Thoracic aorta (tissue), 2 donors: ENCODE measurements at regions not wholly inside any gene's neighbourhood (a gene's known extent, or its start where the extent isn't known, plus 50 kb on each side); places are given as distances from the start of the nearest gene placed in this dataset.

ENCODE experiments used
- ATAC-seq: fragments of 150-250 bp; one replicate; pipeline ENCODE4 v1.8.0; 2017; ENCODE audit warnings: low read depth; ENCODE audit not compliant: insufficient number of reproducible peaks, low FRiP score
- DNase-seq: peaks from one replicate; pipeline ENCODE4 v3.0.0-alpha.2; 2020; ENCODE audit warnings: low spot score
- H3K27ac ChIP-seq, 2 donors: fragments of 200-600 bp; sonication (generic); 1 replicate in 1 of 2; 2 replicates in 1 of 2; pipeline ENCODE4 v1.5.1; 2016; ENCODE audit warnings: mild to moderate bottlenecking in 2 of 2, moderate library complexity in 2 of 2
- H3K27me3 ChIP-seq: fragments of 200-600 bp; sonication (generic); replicated peaks from 2 replicates; pipeline ENCODE4 v1.6.0; 2016; ENCODE audit warnings: mild to moderate bottlenecking; ENCODE audit not compliant: insufficient read depth
- H3K36me3 ChIP-seq: fragments of 200-600 bp; sonication (generic); one replicate; pipeline ENCODE4 v1.5.1; 2016
- H3K4me1 ChIP-seq, 2 donors: fragments of 200-600 bp; sonication (generic); 1 replicate in 1 of 2; 2 replicates in 1 of 2; pipeline versions ENCODE4 v1.5.1 to v1.6.0; 2016; ENCODE audit warnings: low read depth in 2 of 2, mild to moderate bottlenecking in 1 of 2; ENCODE audit not compliant: control insufficient read depth in 1 of 2
- H3K4me3 ChIP-seq: fragments of 200-600 bp; sonication (generic); 2 replicates; pipeline ENCODE4 v1.5.1; 2016; ENCODE audit warnings: mild to moderate bottlenecking
- H3K9me3 ChIP-seq: fragments of 200-600 bp; sonication (generic); 2 replicates; pipeline ENCODE4 v1.5.1; 2016
- CTCF ChIP-seq: fragments of 200-600 bp; sonication (generic); IDR thresholded peaks from one replicate; pipeline ENCODE4 v1.5.1; 2019; ENCODE audit warnings: antibody characterized with exemption

- TF ChIP-seq CTCF, result no peak
- no peak overlapping the region for H3K27ac ChIP-seq
Measured at GRCh38 chr20:11677428-11677827, 240.3 kb upstream of the BTBD3 start.

GRCh38 chr20:11677836-11678235 is 239.9 kb upstream of the BTBD3 start:
- Histone ChIP-seq H3K27ac (no peak overlapping the region), H3K36me3 (no peaks in the 10 kb centered on the region), H3K27me3 (no peaks in the 10 kb centered on the region), H3K4me1 (no peaks in the 10 kb centered on the region), H3K9me3 (no peaks in the 10 kb centered on the region), H3K4me3 (no peak overlapping the region)
- TF ChIP-seq CTCF, result no peak
- ATAC-seq (no peak), DNase-seq (no peak)

More at GRCh38 chr20:11677428-11677827, 240.3 kb upstream of the BTBD3 start:
- DNase-seq, result no peak
- H3K4me3 ChIP-seq, result no peak overlapping the region
- no peaks in the 10 kb centered on the region for H3K4me1 ChIP-seq
- no peaks in the 10 kb centered on the region for H3K9me3 ChIP-seq
- H3K36me3 ChIP-seq, result no peaks in the 10 kb centered on the region
- H3K27me3 ChIP-seq, result no peaks in the 10 kb centered on the region
- ATAC-seq, result no peak

GRCh38 chr20:11682285-11682684 is 235.4 kb upstream of the BTBD3 start:
- TF ChIP-seq CTCF, result no peak
- Histone ChIP-seq H3K27me3 (no peaks in the 10 kb centered on the region), H3K4me3 (no peak overlapping the region), H3K36me3 (no peaks in the 10 kb centered on the region), H3K4me1 (peaks cover 0 to 13% of the 10 kb centered on the region in 2 donors), H3K9me3 (no peaks in the 10 kb centered on the region), H3K27ac (no peak overlapping the region)
- DNase-seq (no peak), ATAC-seq (no peak)

- H3K4me3 ChIP-seq, result no peak overlapping the region
- DNase-seq (no peak), ATAC-seq (no peak)
- H3K27ac ChIP-seq, result no peak overlapping the region
- no peaks in the 10 kb centered on the region for H3K27me3 ChIP-seq
- no peaks in the 10 kb centered on the region for H3K36me3 ChIP-seq
- no peak for TF ChIP-seq CTCF
- no peaks in the 10 kb centered on the region for H3K9me3 ChIP-seq
- peaks cover 0 to 13% of the 10 kb centered on the region in 2 donors for H3K4me1 ChIP-seq
Measured at GRCh38 chr20:11686195-11686594, 231.5 kb upstream of the BTBD3 start.

GRCh38 chr20:11686820-11687543 is 230.7 kb upstream of the BTBD3 start:
- Histone ChIP-seq H3K36me3 (no peaks in the 10 kb centered on the region), H3K4me1 (peaks cover 0 to 13% of the 10 kb centered on the region in 2 donors), H3K27ac (no peak overlapping the region), H3K27me3 (no peaks in the 10 kb centered on the region), H3K4me3 (peak overlapping the region; percentile 54), H3K9me3 (no peaks in the 10 kb centered on the region)
- DNase-seq, result no peak
- no peak for TF ChIP-seq CTCF
- ATAC-seq, result no peak
